HT1080 (cell line): ENCODE measurements at regions not wholly inside any gene's neighbourhood (a gene's known extent, or its start where the extent isn't known, plus 50 kb on each side); places are given as distances from the start of the nearest gene placed in this dataset.
"Not testable (repeated sequence)": the region's sequence is repeated elsewhere in the genome, so short reads cannot be mapped to it uniquely, and the experiment has no call there.

Experiments
- DNase-seq: peaks from one replicate; pipeline ENCODE4 v3.0.0-alpha.2; 2015; ENCODE audit warnings: low read depth

- DNase-seq = no peak
Measured at GRCh38 chr10:2207246-2207922, 470.1 kb upstream of the ADARB2 start.

- no peak for DNase-seq
Measured at GRCh38 chr10:2205406-2205805, 468.1 kb upstream of the ADARB2 start.

- DNase-seq = no peak
Measured at GRCh38 chr10:2202401-2202800, 465.1 kb upstream of the ADARB2 start.

- DNase-seq = no peak
Measured at GRCh38 chr10:2201534-2202099, 464.3 kb upstream of the ADARB2 start.

GRCh38 chr10:2197663-2198062 is 460.3 kb upstream of the ADARB2 start:
- DNase-seq = no peak

- no peak for DNase-seq
Measured at GRCh38 chr10:2196272-2196671, 458.9 kb upstream of the ADARB2 start.

- DNase-seq = not testable (repeated sequence)
Measured at GRCh38 chr10:2189356-2189755, 452.0 kb upstream of the ADARB2 start.

GRCh38 chr10:2188371-2188770 is 451.0 kb upstream of the ADARB2 start:
- no peak for DNase-seq

- DNase-seq = no peak
Measured at GRCh38 chr10:2173327-2173726, 436.0 kb upstream of the ADARB2 start.

- DNase-seq = no peak
Measured at GRCh38 chr10:2165771-2166460, 428.6 kb upstream of the ADARB2 start.

- DNase-seq = peak; percentile 11
Measured at GRCh38 chr10:2150288-2150687, 413.0 kb upstream of the ADARB2 start.

- no peak for DNase-seq
Measured at GRCh38 chr10:2145926-2146478, 408.7 kb upstream of the ADARB2 start.

GRCh38 chr10:2145491-2145890 is 408.2 kb upstream of the ADARB2 start:
- DNase-seq = no peak

- no peak for DNase-seq
Measured at GRCh38 chr10:2144584-2144983, 407.3 kb upstream of the ADARB2 start.

- no peak for DNase-seq
Measured at GRCh38 chr10:2143213-2143835, 406.0 kb upstream of the ADARB2 start.

- no peak for DNase-seq
Measured at GRCh38 chr10:2139746-2140145, 402.4 kb upstream of the ADARB2 start.

GRCh38 chr10:2137549-2138174 is 400.3 kb upstream of the ADARB2 start:
- DNase-seq = peak; percentile 48

- no peak for DNase-seq
Measured at GRCh38 chr10:2130705-2131305, 393.5 kb upstream of the ADARB2 start.

- DNase-seq = no peak
Measured at GRCh38 chr10:2128991-2129390, 391.7 kb upstream of the ADARB2 start.

GRCh38 chr10:2124135-2124534 is 386.8 kb upstream of the ADARB2 start:
- DNase-seq = no peak
